HCT116 (cell line): ENCODE measurements at regions not wholly inside any gene's neighbourhood (a gene's known extent, or its start where the extent isn't known, plus 50 kb on each side); places are given as distances from the start of the nearest gene placed in this dataset.

Experiments used
- ATAC-seq: fragments of 200-7000 bp; cut with Tn5 transposase; 2 replicates; pipeline ENCODE4 v1.9.1; 2020; ENCODE audit warnings: mild to moderate bottlenecking, moderate library complexity
- BruUV-seq: library from RNA; stranded (reverse); fragments of 400-500 nt; replicated peaks from 2 replicates; lab custom pipeline; 2021; lab: Mats Ljungman, UMichigan
- CTCF ChIA-PET: fragments of 300-600 bp; sonication (Branson Sonifier 250); formaldehyde crosslinking; loops from one replicate; lab custom pipeline; 2021; ENCODE audit warnings: antibody characterized with exemption; lab: Charles Lee
- POLR2A ChIA-PET: fragments of 300-600, 350-600 bp; sonication (Branson Sonifier 250); formaldehyde crosslinking; loops from one replicate; lab custom pipeline; 2021; ENCODE audit warnings: antibody characterized with exemption; lab: Charles Lee
- RAD21 ChIA-PET, 2 experiments: fragments of 300-600 bp; sonication (Branson Sonifier 250); formaldehyde crosslinking; loops; one replicate each; lab custom pipeline; 2023; ENCODE audit warnings: low total read pairs in 2 of 2; ENCODE audit not compliant: uncharacterized antibody in 2 of 2, unreplicated experiment in 2 of 2, low non-redundant PET in 1 of 2; lab: Charles Lee
- DNase-seq: peaks from one replicate; pipeline ENCODE4 v3.0.0-alpha.2; 2010; ENCODE audit warnings: low read depth, low spot score
- H2AFZ ChIP-seq: fragments of 200-600 bp; shearing (Covaris generic), sonication (generic); 2 replicates; pipeline ENCODE4 v1.6.1; 2017; ENCODE audit warnings: low read depth, mixed run types, mixed read lengths, antibody characterized with exemption, low read length; ENCODE audit not compliant: poor library complexity, severe bottlenecking
- H3K27ac ChIP-seq: 2 replicates; pipeline ENCODE4 v1.5.1; 2012; ENCODE audit warnings: low read depth, low read length
- H3K27me3 ChIP-seq: fragments of 200-600 bp; sonication (generic); 2 replicates; pipeline ENCODE4 v1.6.1; 2016; ENCODE audit warnings: mixed run types, low read length, mixed read lengths; ENCODE audit not compliant: insufficient read depth
- H3K36me3 ChIP-seq, 2 experiments: fragments of 200-500 bp in 1 of 2; fragments of 200-600 bp in 1 of 2; sonication (Bioruptor generic) in 1 of 2; sonication (generic) in 1 of 2; 2 replicates each; pipeline versions ENCODE4 v1.5.1 to v1.6.1; 2014 to 2016; ENCODE audit warnings: low read length in 2 of 2, inconsistent platforms in 1 of 2, mixed read lengths in 1 of 2, mixed run types in 1 of 2; ENCODE audit not compliant: insufficient read depth in 2 of 2, control insufficient read depth in 1 of 2
- H3K4me1 ChIP-seq, 2 experiments: fragments of 200-600 bp in 1 of 2; sonication (generic) in 1 of 2; 2 replicates each; pipeline versions ENCODE4 v1.5.1 to v1.6.1; 2012 to 2017; ENCODE audit warnings: low read length in 2 of 2, inconsistent platforms in 1 of 2, mild to moderate bottlenecking in 1 of 2, mixed read lengths in 1 of 2, mixed run types in 1 of 2, moderate library complexity in 1 of 2; ENCODE audit not compliant: insufficient read depth in 2 of 2, control insufficient read depth in 1 of 2
- H3K4me2 ChIP-seq: fragments of 200-600 bp; sonication (generic); 2 replicates; pipeline ENCODE4 v1.6.1; 2017; ENCODE audit warnings: mixed run types, low read length, mixed read lengths
- H3K4me3 ChIP-seq, 2 experiments: fragments of 200-600 bp in 1 of 2; sonication (generic) in 1 of 2; replicated peaks in 1 of 2; 2 replicates each; pipeline ENCODE4 v1.5.1; 2011 to 2016; ENCODE audit warnings: low read length in 2 of 2, control low read depth in 1 of 2, low read depth in 1 of 2, mild to moderate bottlenecking in 1 of 2, mixed read lengths in 1 of 2, mixed run types in 1 of 2
- H3K79me2 ChIP-seq: fragments of 200-600 bp; sonication (generic); 2 replicates; pipeline ENCODE4 v1.6.1; 2017; ENCODE audit warnings: mild to moderate bottlenecking, mixed run types, low read length, moderate library complexity, mixed read lengths; ENCODE audit not compliant: insufficient read depth
- H3K9ac ChIP-seq: fragments of 200-600 bp; sonication (generic); 2 replicates; pipeline ENCODE4 v1.6.1; 2016; ENCODE audit warnings: low read length, mixed read lengths
- H3K9me2 ChIP-seq: fragments of 200-600 bp; sonication (generic), shearing (Covaris generic); 2 replicates; pipeline ENCODE4 v1.6.1; 2017; ENCODE audit warnings: mixed run types, mild to moderate bottlenecking, moderate library complexity; ENCODE audit not compliant: insufficient read depth
- H3K9me3 ChIP-seq, 2 experiments: fragments of 200-500 bp in 1 of 2; fragments of 200-600 bp in 1 of 2; sonication (Bioruptor generic) in 1 of 2; sonication (generic) in 1 of 2; 2 replicates each; pipeline ENCODE4 v1.6.1; 2014 to 2017; ENCODE audit warnings: low read length in 2 of 2, mixed read lengths in 2 of 2, inconsistent platforms in 1 of 2, low read depth in 1 of 2, mild to moderate bottlenecking in 1 of 2, mixed run types in 1 of 2, moderate library complexity in 1 of 2; ENCODE audit not compliant: control insufficient read depth in 1 of 2, insufficient read depth in 1 of 2
- H4K20me1 ChIP-seq: fragments of 200-600 bp; sonication (generic), shearing (Covaris generic); 2 replicates; pipeline ENCODE4 v1.6.1; 2017; ENCODE audit warnings: mixed run types, mild to moderate bottlenecking, moderate library complexity; ENCODE audit not compliant: insufficient read depth
- CBX3 ChIP-seq: IDR thresholded peaks from 2 replicates; pipeline ENCODE4 v1.6.1; 2012; ENCODE audit warnings: low read depth
- CEBPB ChIP-seq: IDR thresholded peaks from 2 replicates; pipeline ENCODE4 v1.6.1; 2012; ENCODE audit warnings: low read depth
- CTCF ChIP-seq, 3 experiments: fragments of 200-600 bp in 1 of 3; sonication (generic) in 1 of 3; IDR thresholded peaks in 2 of 3; conservative IDR thresholded peaks in 1 of 3; 2 replicates each; pipeline ENCODE4 v1.5.1; 2012 to 2017; ENCODE audit warnings: low read depth in 2 of 3, low read length in 2 of 3, antibody characterized with exemption in 1 of 3, borderline replicate concordance in 1 of 3, control low read depth in 1 of 3, mild to moderate bottlenecking in 1 of 3, mixed read lengths in 1 of 3, mixed run types in 1 of 3, moderate library complexity in 1 of 3; ENCODE audit not compliant: insufficient read depth in 1 of 3
- ELF1 ChIP-seq: IDR thresholded peaks from 2 replicates; pipeline ENCODE4 v1.6.1; 2012; ENCODE audit warnings: low read depth, borderline replicate concordance
- FOSL1 ChIP-seq: IDR thresholded peaks from 2 replicates; pipeline ENCODE4 v1.6.1; 2012; ENCODE audit warnings: low read depth
- JUND ChIP-seq: IDR thresholded peaks from 2 replicates; pipeline ENCODE4 v1.6.1; 2012
- POLR2A ChIP-seq: IDR thresholded peaks from 2 replicates; pipeline ENCODE4 v1.7.0; 2011; ENCODE audit warnings: borderline replicate concordance; ENCODE audit not compliant: insufficient read depth, insufficient read length; ENCODE audit errors: extremely low read depth
- RAD21 ChIP-seq: IDR thresholded peaks from 2 replicates; pipeline ENCODE4 v1.6.1; 2012; ENCODE audit warnings: low read depth, mild to moderate bottlenecking
- SP1 ChIP-seq: IDR thresholded peaks from 2 replicates; pipeline ENCODE4 v1.6.1; 2012; ENCODE audit warnings: low read depth
- intact Hi-C: fragments of 100-400 bp; cut with micrococcal nuclease; formaldehyde crosslinking; loops from 2 replicates; pipeline ENCODE4 v1.10.0; 2022
- TF ChIP-seq, protein P1 (sequence below): IDR thresholded peaks from 2 replicates; pipeline ENCODE4 v1.6.1; 2012
- TF ChIP-seq, protein P2 (sequence below): IDR thresholded peaks from 2 replicates; pipeline ENCODE4 v1.6.1; 2012

- H3K4me2 ChIP-seq = peak overlapping the region; percentile 50
- H3K9me2 ChIP-seq = no peaks in the 10 kb centered on the region
- H4K20me1 ChIP-seq = no peaks in the 10 kb centered on the region
- peak; percentile 40; the same call in 1 of the 2 replicates for TF ChIP-seq SP1
- TF ChIP-seq POLR2A = peak; percentile 16
- TF ChIP-seq CBX3 = peak; percentile 75
- no peak for TF ChIP-seq ELF1
- TF ChIP-seq, protein P1, sequence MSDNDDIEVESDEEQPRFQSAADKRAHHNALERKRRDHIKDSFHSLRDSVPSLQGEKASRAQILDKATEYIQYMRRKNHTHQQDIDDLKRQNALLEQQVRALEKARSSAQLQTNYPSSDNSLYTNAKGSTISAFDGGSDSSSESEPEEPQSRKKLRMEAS = 0 out of 2 replicates have a peak, but pooled peaks have one; percentile 30
- TF ChIP-seq CTCF (IDR thresholded peaks at IDR 0.05 in 2 of 3, conservative IDR thresholded peaks at IDR 0.05 in 1 of 3; ENCODE audit: borderline replicate concordance in 1 of 3, insufficient read depth in 1 of 3, low read depth in 2 of 3, low read length in 2 of 3) = peak; percentile 52 to 75 (median 69); a peak in 5 of 6 replicates
- peak; percentile 74 for TF ChIP-seq RAD21
- peak; percentile 17 for TF ChIP-seq CEBPB
- TF ChIP-seq FOSL1 = peak; percentile 64
- TF ChIP-seq JUND = peak; percentile 47
- TF ChIP-seq, protein P2, sequence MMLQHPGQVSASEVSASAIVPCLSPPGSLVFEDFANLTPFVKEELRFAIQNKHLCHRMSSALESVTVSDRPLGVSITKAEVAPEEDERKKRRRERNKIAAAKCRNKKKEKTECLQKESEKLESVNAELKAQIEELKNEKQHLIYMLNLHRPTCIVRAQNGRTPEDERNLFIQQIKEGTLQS = no peak
- ChIA-PET RAD21 (interaction anchor here (0.8 to 2.1 kb wide), 3 partner anchors 142 to 163 kb away, joined by 4 to 13 read pairs (median 8); no protein-coding TSS in a partner anchor), POLR2A (interaction anchor here (0.8 to 2.2 kb wide), 8 partner anchors 11 to 173 kb away, joined by 3 to 14 read pairs (median 3); partner anchors contain the start of gene UGP2), CTCF (interaction anchor here (0.5 to 2.4 kb wide), 14 partner anchors 9 to 629 kb away, joined by 3 to 21 read pairs (median 4); partner anchors contain the start of gene UGP2)
- peak; percentile 76 for DNase-seq
- H3K79me2 ChIP-seq = no peaks in the 10 kb centered on the region
- ATAC-seq = peak; percentile 98
- no TSS peak for BruUV-seq
- H3K36me3 ChIP-seq = no peaks in the 10 kb centered on the region
- intact Hi-C loops = loop anchor here (5.0 kb wide), 1 partner anchor 143 kb away; the partner anchor contains the start of gene UGP2
- H3K27me3 ChIP-seq = no peaks in the 10 kb centered on the region
- H3K9ac ChIP-seq = peak overlapping the region; percentile 18
- peak overlapping the region; percentile 90 for H2AFZ ChIP-seq
- no peaks in the 10 kb centered on the region for H3K9me3 ChIP-seq
- H3K27ac ChIP-seq = peak overlapping the region; percentile 12; the same call in 1 of the 2 replicates
- peaks cover 10 to 19% of the 10 kb centered on the region in 2 experiments; a peak in 3 of 4 replicates for H3K4me1 ChIP-seq
- H3K4me3 ChIP-seq = peak overlapping the region in 1 of 2 experiments; percentile 3; a peak in 2 of 4 replicates
Measured at GRCh38 chr2:63698786-63699548, 110.2 kb downstream of the MDH1 start.
